ENCODE measurements at regions not wholly inside any gene's neighbourhood (a gene's known extent, or its start where the extent isn't known, plus 50 kb on each side); places are given as distances from the start of the nearest gene placed in this dataset.

- no TSS peak for BruUV-seq (replicated peaks)
- Histone ChIP-seq H3K4me1 (ENCODE audit: control insufficient read depth, insufficient read depth, low read length) (no peaks in the 10 kb centered on the region), H3K27ac (ENCODE audit: insufficient read depth, low read length) (no peak overlapping the region), H3K18ac (ENCODE audit: low read depth, low read length) (no peak overlapping the region), H3K56ac (ENCODE audit: extremely low read depth, insufficient read depth, low read length) (no peak overlapping the region), H3K4ac (ENCODE audit: low read depth, low read length) (no peak overlapping the region), H4K5ac (ENCODE audit: low read depth, low read length) (no peak overlapping the region), H2BK120ac (ENCODE audit: low read depth, low read length) (no peak overlapping the region), H4K8ac (ENCODE audit: low read depth in 2 of 2, low read length in 2 of 2) (no peak overlapping the region), H3K79me1 (ENCODE audit: low read depth in 1 of 2, low read length in 2 of 2) (no peaks in the 10 kb centered on the region), H4K91ac (ENCODE audit: insufficient read depth, low read depth, low read length) (no peak overlapping the region), H2AK9ac (replicated peaks; ENCODE audit: low read depth, low read length, poor library complexity) (no peak overlapping the region), H3K9me1 (ENCODE audit: insufficient read depth, low read length) (no peaks in the 10 kb centered on the region), H3K9me3 (ENCODE audit: control insufficient read depth, insufficient read depth, low read length) (no peaks in the 10 kb centered on the region), H3K23ac (ENCODE audit: low read depth, low read length) (no peak overlapping the region), H2BK20ac (ENCODE audit: low read depth, low read length) (no peak overlapping the region), H3K27me3 (ENCODE audit: control insufficient read depth, insufficient read depth, low read length) (no peaks in the 10 kb centered on the region), H4K20me1 (ENCODE audit: insufficient read depth, low read length) (no peaks in the 10 kb centered on the region), H3K36me3 (ENCODE audit: control insufficient read depth, insufficient read depth, low read length) (no peaks in the 10 kb centered on the region), H3K14ac (replicated peaks; ENCODE audit: low read depth, low read length) (no peak overlapping the region), H3K9ac (ENCODE audit: low read depth, low read length) (no peak overlapping the region), H2AK5ac (ENCODE audit: low read depth, low read length) (no peak overlapping the region), H3K4me3 (ENCODE audit: insufficient read depth, low read depth, low read length) (no peak overlapping the region), H2AFZ (replicated peaks; ENCODE audit: low read length, poor library complexity) (no peak overlapping the region), H2BK15ac (ENCODE audit: low read depth, low read length) (no peak overlapping the region), H3K4me2 (ENCODE audit: low read depth, low read length) (no peak overlapping the region), H2BK5ac (ENCODE audit: low read depth, low read length, poor library complexity, severe bottlenecking) (no peak overlapping the region)
- no peak for TF ChIP-seq NFE2L2 (IDR thresholded peaks at IDR 0.05; ENCODE audit: low read depth, low read length)
- no peak for TF ChIP-seq FOS (IDR thresholded peaks at IDR 0.05; ENCODE audit: low read depth, low read length)
- no peak for TF ChIP-seq RAD21 (IDR thresholded peaks at IDR 0.05; ENCODE audit: low read length)
- TF ChIP-seq CHD1 (IDR thresholded peaks at IDR 0.05; ENCODE audit: low read depth, low read length), result no peak
- no peak for TF ChIP-seq MAZ (IDR thresholded peaks at IDR 0.05; ENCODE audit: borderline replicate concordance, low read depth, low read length)
- no peak for TF ChIP-seq CEBPB (IDR thresholded peaks at IDR 0.05; ENCODE audit: low read depth, low read length)
- no peak for TF ChIP-seq ELK1 (IDR thresholded peaks at IDR 0.05; ENCODE audit: borderline replicate concordance, low read depth, low read length)
- TF ChIP-seq RFX5 (IDR thresholded peaks at IDR 0.05; ENCODE audit: low read depth, low read length), result no peak
- TF ChIP-seq CTCF (conservative IDR thresholded peaks at IDR 0.05; ENCODE audit: low read depth, low read length), result no peak
- POLR2A ChIA-PET (ENCODE audit: unreplicated experiment), result no interaction called here
- CTCF ChIA-PET, result interaction anchor here (0.5 to 0.6 kb wide), 2 partner anchors 13 to 1025 kb away, joined by 3 read pairs; no protein-coding TSS in a partner anchor
- ATAC-seq (ENCODE audit: low read depth), result no peak
- DNase-seq, result no peak
- in situ Hi-C loops (cut with MboI; ENCODE audit: low sequenced_read_pairs) (no loop called here), dilution Hi-C loops (cut with HindIII; ENCODE audit: low sequenced_read_pairs, unreplicated experiment) (no loop called here), intact Hi-C loops (cut with micrococcal nuclease) (no loop called here)
- no CpG with 5 or more reads among the region's 2 CpGs for WGBS, 2 experiments (ENCODE audit: extremely low coverage in 2 of 2, insufficient read length in 1 of 2)
Observed at GRCh38 chr5:110265162-110265561, 461.3 kb downstream of the TMEM232 start.

Measured in IMR-90 (cell line).